GM21381 (cell line): ENCODE measurements at regions not wholly inside any gene's neighbourhood (a gene's known extent, or its start where the extent isn't known, plus 50 kb on each side); places are given as distances from the start of the nearest gene placed in this dataset.

ENCODE experiments used
- ATAC-seq: cut with Tn5 transposase; IDR thresholded peaks from one replicate; pipeline ENCODE4 v1.9.1; 2021; ENCODE audit warnings: mild to moderate bottlenecking, moderate library complexity; ENCODE audit not compliant: unreplicated experiment

GRCh38 chr18:27501671-27502070 is 316.6 kb upstream of the CHST9 start:
- no peak for ATAC-seq

- ATAC-seq = no peak
Measured at GRCh38 chr18:27500531-27500930, 315.4 kb upstream of the CHST9 start.

DNA sequence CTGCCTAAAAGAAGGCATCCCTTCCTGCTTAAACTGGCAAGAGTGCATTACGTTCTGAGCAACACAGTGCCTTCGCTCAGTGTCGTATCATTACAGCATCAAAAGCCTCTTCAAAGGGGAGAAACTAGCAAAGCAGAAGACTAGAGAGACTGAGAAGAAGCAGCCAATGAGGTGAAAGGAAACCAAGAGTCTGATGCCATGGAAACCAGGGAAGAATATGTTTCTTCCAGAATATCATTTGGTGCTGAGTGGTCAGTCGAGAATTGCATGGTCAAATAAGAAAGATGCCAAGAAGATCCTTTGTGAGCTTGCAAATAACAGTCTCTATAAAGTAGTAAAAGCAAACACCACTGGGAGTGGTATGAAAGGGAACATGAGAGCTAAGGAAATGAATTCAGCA is 312.1 kb upstream of the CHST9 start:
- ATAC-seq = no peak

DNA sequence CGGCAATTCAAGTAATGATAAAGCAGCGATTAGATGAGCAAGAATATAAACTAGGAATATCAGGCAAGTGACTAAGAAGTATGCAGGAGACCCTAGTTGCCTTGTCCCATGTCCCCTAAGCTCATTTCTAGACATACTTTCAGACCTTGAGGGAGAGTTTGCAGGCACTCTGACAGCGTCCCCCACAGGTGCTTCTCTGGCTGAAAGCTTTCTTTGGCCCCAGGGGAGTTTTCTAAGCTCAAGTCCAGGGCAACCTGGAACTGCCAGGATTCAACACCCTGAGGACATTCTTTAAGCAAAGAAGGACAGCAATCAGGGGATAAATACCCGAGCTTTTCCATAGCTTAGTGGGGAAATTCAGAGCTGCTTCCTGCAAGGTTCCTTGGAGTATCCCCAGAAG is 308.1 kb upstream of the CHST9 start:
- no peak for ATAC-seq

- no peak for ATAC-seq
Measured at GRCh38 chr18:27491772-27492171, 306.7 kb upstream of the CHST9 start.

- ATAC-seq = no peak
Measured at GRCh38 chr18:27483276-27483675, 298.2 kb upstream of the CHST9 start.

DNA sequence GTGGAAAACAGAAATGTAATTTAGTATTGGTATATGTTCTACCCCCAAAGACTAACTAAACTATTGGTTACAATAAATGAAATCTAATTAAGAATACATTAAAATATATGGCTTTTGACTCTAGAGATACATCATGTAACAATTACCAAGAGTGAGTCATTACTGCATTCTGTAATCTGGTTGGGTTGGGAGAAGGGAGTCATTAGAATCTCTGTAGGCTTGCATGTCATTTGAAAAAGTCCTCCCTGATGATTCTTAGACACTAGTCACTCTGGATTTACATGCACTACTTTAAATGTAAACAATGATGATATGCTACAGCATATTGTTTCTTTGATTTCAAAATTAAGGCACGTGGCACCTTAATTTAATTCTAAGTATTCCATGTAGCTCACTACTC is 293.4 kb upstream of the CHST9 start:
- no peak for ATAC-seq

- ATAC-seq = no peak
Measured at GRCh38 chr18:27473318-27473717, 288.2 kb upstream of the CHST9 start.

- ATAC-seq = no peak
Measured at GRCh38 chr18:27467073-27467472, 282.0 kb upstream of the CHST9 start.

DNA sequence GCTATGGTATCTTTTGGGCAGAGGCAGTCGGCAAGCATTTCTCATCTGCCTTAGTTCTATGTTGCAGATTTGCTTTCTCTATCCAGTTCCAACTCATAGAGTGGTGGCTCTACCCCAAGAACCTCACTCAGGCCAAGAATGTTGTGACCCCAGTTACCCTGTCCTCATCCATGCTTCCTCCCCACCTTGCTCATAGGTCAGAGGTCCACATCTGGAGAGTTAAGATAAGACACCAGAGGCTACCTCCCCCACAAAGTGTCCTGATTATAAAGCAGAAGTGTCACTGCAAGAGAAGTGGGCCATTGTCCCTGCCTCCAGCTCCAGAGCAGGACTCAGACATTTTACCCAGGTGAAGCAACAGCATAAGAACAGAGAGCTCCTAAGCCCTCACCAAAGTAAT is 276.8 kb upstream of the CHST9 start:
- no peak for ATAC-seq

- no peak for ATAC-seq
Measured at GRCh38 chr18:27449104-27449503, 264.0 kb upstream of the CHST9 start.

- no peak for ATAC-seq
Measured at GRCh38 chr18:27447930-27448329, 262.8 kb upstream of the CHST9 start.

DNA sequence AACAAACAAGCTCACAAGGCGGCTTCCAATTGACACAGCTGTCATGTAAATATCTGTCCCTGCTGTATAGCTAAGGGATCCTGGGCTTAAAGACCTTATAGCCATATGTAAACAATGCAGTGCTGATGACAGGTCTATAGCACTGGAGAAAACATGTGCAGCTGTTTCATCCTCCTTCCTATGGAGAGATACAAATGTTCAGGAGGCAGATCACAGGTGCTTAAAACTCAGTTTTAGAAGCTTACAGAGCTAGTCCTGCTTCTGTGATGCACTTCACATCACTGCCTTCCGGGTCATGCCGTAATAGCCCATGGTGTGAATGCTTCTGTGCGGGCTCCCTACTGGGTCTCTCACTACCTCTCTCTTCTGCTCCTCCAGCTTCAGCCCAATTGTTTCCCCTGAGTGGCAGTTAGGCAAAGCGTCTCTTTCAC is 262.4 kb upstream of the CHST9 start:
- no peak for ATAC-seq

DNA sequence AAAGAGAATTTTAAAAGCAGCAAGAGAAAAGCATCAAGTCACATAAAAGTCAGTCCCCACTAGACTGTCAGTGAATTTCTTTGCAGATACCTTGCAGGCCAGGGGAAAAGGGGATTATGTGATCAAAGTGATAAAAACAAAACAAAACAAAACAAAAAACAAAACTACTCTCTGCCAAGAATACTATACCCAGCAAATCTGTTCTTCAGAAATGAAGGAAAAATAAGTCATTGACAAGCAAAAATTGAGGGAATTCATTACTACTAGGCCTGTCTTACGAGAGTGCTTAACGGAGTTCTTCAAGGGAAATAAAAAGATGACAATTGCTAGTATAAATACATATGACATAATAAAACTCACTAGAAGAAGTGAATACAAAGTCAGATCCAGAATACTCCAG is 245.5 kb upstream of the CHST9 start:
- no peak for ATAC-seq

DNA sequence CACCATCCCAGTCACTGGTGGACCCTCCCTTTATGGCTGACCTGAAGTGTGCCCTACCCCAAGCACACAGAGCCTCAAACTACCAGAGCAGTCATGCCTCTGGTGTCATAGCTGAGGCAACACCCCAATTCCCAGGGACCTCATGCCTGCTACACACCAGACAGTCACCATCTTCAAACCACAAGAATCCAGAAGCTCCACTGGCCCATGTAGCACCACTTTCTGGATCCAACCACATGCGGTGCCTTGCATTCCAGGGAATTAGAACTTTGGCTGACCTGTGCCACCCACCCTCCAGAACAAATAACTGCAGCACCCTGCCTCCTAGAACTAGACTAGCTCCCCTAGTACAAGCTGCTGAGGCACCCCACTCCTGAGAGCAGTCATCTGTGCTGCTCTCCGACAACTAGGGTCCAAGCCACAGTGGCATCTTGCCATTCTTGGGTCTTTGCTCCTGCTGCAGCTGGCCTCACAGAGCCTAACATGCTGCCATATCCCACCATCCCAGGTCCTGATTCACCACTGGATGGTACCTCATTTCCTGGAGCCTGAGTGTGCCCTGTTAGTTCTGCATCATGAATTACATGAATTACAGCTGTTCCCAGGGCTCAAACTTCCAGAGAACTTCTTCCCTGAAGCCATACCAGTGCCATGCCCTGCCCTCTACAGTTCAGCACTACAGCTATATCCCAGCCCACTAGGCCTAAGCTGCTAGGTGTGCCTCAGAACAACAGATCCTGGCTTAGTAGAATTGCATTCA is 243.8 kb upstream of the CHST9 start:
- ATAC-seq = no peak

DNA sequence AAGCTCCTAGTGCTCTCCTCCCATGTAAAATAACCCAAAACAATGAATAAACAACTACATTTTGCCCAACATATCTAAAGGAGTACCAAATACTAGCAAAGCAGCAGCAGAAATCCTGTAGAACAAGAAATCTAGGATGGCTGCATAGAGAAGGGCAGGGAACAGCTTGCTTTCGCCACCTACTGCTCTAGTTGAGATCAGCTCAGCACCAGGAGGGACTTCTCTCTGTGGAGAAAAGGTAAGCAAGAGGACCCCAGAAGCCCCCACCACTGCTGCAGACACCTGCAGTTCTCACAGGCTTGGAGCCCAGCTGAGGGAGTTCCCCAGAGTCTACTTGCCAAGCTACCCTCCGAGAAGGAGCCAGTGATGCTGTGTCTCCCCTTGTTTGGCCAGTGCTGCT is 243.0 kb upstream of the CHST9 start:
- no peak for ATAC-seq

GRCh38 chr18:27423581-27423980 is 238.5 kb upstream of the CHST9 start:
- no peak for ATAC-seq

GRCh38 chr18:27419646-27420045 is 234.5 kb upstream of the CHST9 start:
- no peak for ATAC-seq

DNA sequence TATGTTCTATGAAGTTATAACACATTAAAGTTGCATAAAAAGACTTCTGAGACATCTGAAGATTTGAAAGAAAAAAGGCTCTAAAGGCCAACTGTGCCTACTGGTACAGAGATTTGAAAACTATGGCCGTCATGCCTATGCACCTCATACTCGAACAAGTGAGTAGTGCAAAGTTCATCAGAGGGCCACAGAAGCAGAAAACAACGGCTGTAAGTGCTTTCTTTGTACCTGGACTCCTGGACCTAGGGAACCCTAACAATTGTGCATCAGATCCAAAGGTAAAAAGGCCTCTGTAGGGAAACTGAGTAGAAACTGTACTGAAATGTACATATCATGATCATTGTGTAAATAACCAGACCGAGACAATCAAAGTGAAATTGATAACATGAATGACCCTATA is 230.4 kb upstream of the CHST9 start:
- ATAC-seq = no peak

GRCh38 chr18:27414682-27415081 is 229.6 kb upstream of the CHST9 start:
- no peak for ATAC-seq

GRCh38 chr18:27413495-27414401 is 228.6 kb upstream of the CHST9 start:
- no peak for ATAC-seq

DNA sequence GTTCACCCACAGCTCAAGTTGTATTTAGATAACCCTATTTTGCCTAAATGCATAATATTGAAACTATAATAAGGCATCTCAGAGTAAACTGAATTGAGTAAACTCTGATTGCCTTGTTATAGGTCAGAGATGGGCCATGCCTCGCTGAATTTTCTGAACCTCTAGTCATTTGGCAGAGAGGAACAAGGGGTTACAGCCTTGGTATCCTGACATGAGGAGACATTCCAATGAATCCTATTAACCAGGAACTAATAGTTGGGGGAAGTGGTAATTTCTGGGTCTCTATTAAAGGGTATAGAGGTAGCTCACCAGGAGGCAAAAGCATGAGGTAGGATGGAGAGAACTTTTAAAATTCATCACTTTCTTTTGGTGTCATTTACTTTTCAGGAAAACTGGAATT is 227.4 kb upstream of the CHST9 start:
- ATAC-seq = no peak
